Mesenchymal stem cell (in vitro differentiated cells and primary cell): ENCODE measurements at regions not wholly inside any gene's neighbourhood (a gene's known extent, or its start where the extent isn't known, plus 50 kb on each side); places are given as distances from the start of the nearest gene placed in this dataset.
"Not testable (repeated sequence)": the region's sequence is repeated elsewhere in the genome, so short reads cannot be mapped to it uniquely, and the experiment has no call there.

Experiments
- DNase-seq: peaks from one replicate; pipeline ENCODE4 v3.0.0-alpha.2; 2013
- H2AFZ ChIP-seq: one replicate; pipeline ENCODE4 v1.6.1; 2013; ENCODE audit warnings: low read depth, mild to moderate bottlenecking, control low read depth, inconsistent platforms, low read length, moderate library complexity
- H2AK5ac ChIP-seq: 2 replicates; pipeline ENCODE4 v1.6.1; 2013; ENCODE audit warnings: low read length, moderate library complexity, mild to moderate bottlenecking, inconsistent platforms; ENCODE audit not compliant: severe bottlenecking
- H2BK120ac ChIP-seq: one replicate; pipeline ENCODE4 v1.6.1; 2013; ENCODE audit warnings: low read depth, mild to moderate bottlenecking, inconsistent platforms, low read length, moderate library complexity
- H2BK12ac ChIP-seq, 2 experiments: one replicate each; pipeline ENCODE4 v1.6.1; 2013; ENCODE audit warnings: inconsistent platforms in 2 of 2, low read length in 2 of 2, mild to moderate bottlenecking in 2 of 2, moderate library complexity in 2 of 2, control low read depth in 1 of 2
- H2BK15ac ChIP-seq: one replicate; pipeline ENCODE4 v1.6.1; 2013; ENCODE audit warnings: mild to moderate bottlenecking, low read depth, inconsistent platforms; ENCODE audit not compliant: poor library complexity, severe bottlenecking
- H2BK5ac ChIP-seq: 2 replicates; pipeline ENCODE4 v1.6.1; 2013; ENCODE audit warnings: low read depth, mild to moderate bottlenecking, low read length, control low read depth, inconsistent platforms; ENCODE audit not compliant: poor library complexity, severe bottlenecking
- H3K14ac ChIP-seq, 2 experiments: one replicate each; pipeline ENCODE4 v1.6.1; 2013; ENCODE audit warnings: inconsistent platforms in 2 of 2, low read length in 2 of 2, control low read depth in 1 of 2, mild to moderate bottlenecking in 1 of 2, moderate library complexity in 1 of 2
- H3K18ac ChIP-seq, 2 experiments: one replicate each; pipeline ENCODE4 v1.6.1; 2013; ENCODE audit warnings: inconsistent platforms in 2 of 2, low read length in 2 of 2, control low read depth in 1 of 2, low read depth in 1 of 2, mild to moderate bottlenecking in 1 of 2
- H3K23ac ChIP-seq, 2 experiments: one replicate each; pipeline ENCODE4 v1.6.1; 2013; ENCODE audit warnings: inconsistent platforms in 2 of 2, low read length in 2 of 2, mild to moderate bottlenecking in 2 of 2, moderate library complexity in 2 of 2, control low read depth in 1 of 2
- H3K27ac ChIP-seq: 2 replicates; pipeline ENCODE4 v1.5.1; 2013; ENCODE audit warnings: mild to moderate bottlenecking, moderate library complexity, low read length, control low read depth, inconsistent platforms; ENCODE audit not compliant: poor library complexity, severe bottlenecking
- H3K27me3 ChIP-seq, 2 experiments: 2 replicates each; pipeline versions ENCODE4 v1.6.1 to v1.7.0; 2013; ENCODE audit warnings: low read length in 2 of 2, mild to moderate bottlenecking in 2 of 2, moderate library complexity in 2 of 2, control low read depth in 1 of 2, inconsistent platforms in 1 of 2; ENCODE audit not compliant: control insufficient read depth in 1 of 2, insufficient read depth in 1 of 2
- H3K36me3 ChIP-seq, 2 experiments: 2 replicates each; pipeline versions ENCODE4 v1.6.1 to v1.7.0; 2013; ENCODE audit warnings: low read length in 2 of 2, control low read depth in 1 of 2, inconsistent platforms in 1 of 2, low read depth in 1 of 2, mild to moderate bottlenecking in 1 of 2; ENCODE audit not compliant: insufficient read depth in 2 of 2, control insufficient read depth in 1 of 2
- H3K4ac ChIP-seq, 2 experiments: one replicate each; pipeline ENCODE4 v1.6.1; 2013; ENCODE audit warnings: inconsistent platforms in 2 of 2, low read length in 2 of 2, mild to moderate bottlenecking in 2 of 2, moderate library complexity in 2 of 2, control low read depth in 1 of 2, low read depth in 1 of 2
- H3K4me1 ChIP-seq: 2 replicates; pipeline ENCODE4 v1.6.1; 2013; ENCODE audit warnings: low read depth, low read length, control low read depth; ENCODE audit not compliant: control insufficient read depth, insufficient read depth
- H3K4me2 ChIP-seq: 2 replicates; pipeline ENCODE4 v1.6.1; 2013; ENCODE audit warnings: low read length, mild to moderate bottlenecking, inconsistent platforms; ENCODE audit not compliant: poor library complexity, severe bottlenecking
- H3K4me3 ChIP-seq, 2 experiments: 2 replicates each; pipeline versions ENCODE4 v1.5.1 to v1.7.0; 2013; ENCODE audit warnings: low read length in 2 of 2, mild to moderate bottlenecking in 2 of 2, control low read depth in 1 of 2, low read depth in 1 of 2; ENCODE audit not compliant: insufficient read depth in 1 of 2
- H3K79me1 ChIP-seq: replicated peaks from 2 replicates; pipeline ENCODE4 v1.6.1; 2013; ENCODE audit warnings: mild to moderate bottlenecking, control low read depth, low read length, inconsistent platforms; ENCODE audit not compliant: poor library complexity, severe bottlenecking
- H3K9ac ChIP-seq: 2 replicates; pipeline ENCODE4 v1.7.0; 2013; ENCODE audit warnings: mild to moderate bottlenecking, low read length, moderate library complexity
- H3K9me3 ChIP-seq: 2 replicates; pipeline ENCODE4 v1.7.0; 2013; ENCODE audit warnings: mild to moderate bottlenecking, low read length; ENCODE audit not compliant: control insufficient read depth
- H4K8ac ChIP-seq: one replicate; pipeline ENCODE4 v1.6.1; 2013; ENCODE audit warnings: inconsistent platforms, mild to moderate bottlenecking, low read length, moderate library complexity
- H4K91ac ChIP-seq: one replicate; pipeline ENCODE4 v1.6.1; 2013; ENCODE audit warnings: mild to moderate bottlenecking, low read length, inconsistent platforms
- WGBS: methylation state at CpG from one replicate; pipeline ENCODE4 v1.1.7; 2013; ENCODE audit warnings: mixed read lengths; 5-methylcytosine and 5-hydroxymethylcytosine counted together

DNA sequence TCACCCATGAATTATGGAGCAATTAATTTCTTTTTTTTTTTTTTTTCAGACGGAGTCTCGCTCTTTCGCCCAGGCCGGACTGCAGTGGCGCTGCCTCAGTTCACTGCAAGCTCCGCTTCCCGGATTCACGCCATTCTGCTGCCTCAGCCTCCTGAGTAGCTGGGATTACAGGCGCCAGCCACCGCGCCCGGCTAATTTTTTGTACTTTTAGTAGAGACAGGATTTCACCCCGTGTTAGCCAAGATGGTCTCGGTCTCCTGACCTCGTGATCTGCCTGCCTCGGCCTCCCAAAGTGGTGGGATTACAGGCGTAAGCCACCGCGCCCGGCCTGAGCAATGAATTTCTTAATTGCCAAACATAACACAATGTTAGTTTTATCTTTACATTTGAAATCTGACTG lies 1261.2 kb downstream of the CDH11 start:
- not testable (repeated sequence) for H2AFZ ChIP-seq, H4K8ac ChIP-seq, H2BK5ac ChIP-seq, H3K27me3 ChIP-seq, H3K9me3 ChIP-seq, H3K4me2 ChIP-seq, H3K27ac ChIP-seq, H4K91ac ChIP-seq, H2AK5ac ChIP-seq, H3K36me3 ChIP-seq, H3K9ac ChIP-seq, H2BK12ac ChIP-seq, H3K14ac ChIP-seq, H3K18ac ChIP-seq, H3K79me1 ChIP-seq, H3K4me1 ChIP-seq, DNase-seq, H3K4ac ChIP-seq, H2BK15ac ChIP-seq, H3K23ac ChIP-seq, H3K4me3 ChIP-seq, H2BK120ac ChIP-seq
- 92% methylated on average over 16 of the region's 20 CpGs for WGBS

DNA sequence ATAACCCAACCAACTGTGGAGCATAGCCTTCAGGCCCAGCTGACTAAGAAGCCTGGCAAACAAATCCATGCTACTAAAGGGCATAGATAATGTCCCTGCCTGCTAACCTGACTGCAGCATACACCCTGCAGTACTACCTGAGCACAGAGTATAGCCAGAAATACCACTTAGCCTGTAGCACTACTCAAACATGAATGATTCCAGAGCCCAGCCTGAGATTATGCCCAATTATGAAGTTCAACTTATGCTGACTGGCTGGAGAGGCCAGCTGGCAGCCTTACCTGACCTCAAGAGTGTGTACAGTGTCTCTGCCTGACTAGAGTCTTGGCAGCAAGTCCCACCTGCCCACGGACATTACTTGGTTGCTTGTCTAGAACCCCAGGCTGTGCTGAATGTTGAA lies 1265.3 kb downstream of the CDH11 start:
- no peak for DNase-seq
- H2BK12ac ChIP-seq: no peak overlapping the region
- H3K27me3 ChIP-seq: no peaks in the 10 kb centered on the region
- H3K18ac ChIP-seq: no peak overlapping the region
- no peak overlapping the region for H2AFZ ChIP-seq
- H3K4me3 ChIP-seq: no peak overlapping the region
- no peak overlapping the region for H2AK5ac ChIP-seq
- H3K4me1 ChIP-seq: no peaks in the 10 kb centered on the region
- no peaks in the 10 kb centered on the region for H3K79me1 ChIP-seq
- no peak overlapping the region for H3K14ac ChIP-seq
- peaks cover 4% of the 10 kb centered on the region for H3K9me3 ChIP-seq
- no peak overlapping the region for H3K4me2 ChIP-seq
- H3K23ac ChIP-seq: no peak overlapping the region
- H3K9ac ChIP-seq: no peak overlapping the region
- H3K4ac ChIP-seq: no peak overlapping the region
- H3K36me3 ChIP-seq: no peaks in the 10 kb centered on the region
- H2BK15ac ChIP-seq: no peak overlapping the region
- H2BK120ac ChIP-seq: no peak overlapping the region
- WGBS: 57% methylated on average over 1 of the region's 1 CpG
- no peak overlapping the region for H3K27ac ChIP-seq
- no peak overlapping the region for H4K8ac ChIP-seq
- no peak overlapping the region for H4K91ac ChIP-seq
- H2BK5ac ChIP-seq: no peak overlapping the region

DNA sequence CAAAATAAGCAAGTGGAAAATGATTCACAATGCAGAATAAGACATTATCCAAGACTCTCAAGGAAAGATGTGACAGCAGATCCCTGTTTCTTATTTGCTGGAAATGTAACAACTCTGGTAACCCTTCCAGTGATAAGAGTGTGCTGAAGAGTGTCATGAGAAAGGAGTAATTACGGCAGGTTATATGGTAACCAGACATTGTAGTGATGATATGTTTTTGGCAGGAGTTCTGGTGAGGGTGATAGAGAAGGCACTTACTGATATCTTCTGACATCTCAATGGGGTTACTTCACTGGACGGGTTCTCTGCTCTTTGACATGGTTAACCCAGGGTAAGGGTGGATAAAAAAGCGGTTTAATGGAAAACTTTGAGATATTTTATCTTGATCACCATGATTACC lies 1270.9 kb downstream of the CDH11 start:
- Histone ChIP-seq H3K36me3 (no peaks in the 10 kb centered on the region), H2AFZ (no peak overlapping the region), H3K4ac (no peak overlapping the region), H4K91ac (no peak overlapping the region), H2BK120ac (no peak overlapping the region), H3K4me3 (no peak overlapping the region), H3K9me3 (no peaks in the 10 kb centered on the region), H3K79me1 (no peaks in the 10 kb centered on the region), H3K9ac (no peak overlapping the region), H3K18ac (no peak overlapping the region), H3K27me3 (no peaks in the 10 kb centered on the region), H3K4me1 (no peaks in the 10 kb centered on the region), H3K23ac (no peak overlapping the region), H2BK5ac (no peak overlapping the region), H3K4me2 (no peak overlapping the region), H3K27ac (no peak overlapping the region), H4K8ac (no peak overlapping the region), H2AK5ac (no peak overlapping the region), H2BK15ac (no peak overlapping the region), H2BK12ac (no peak overlapping the region), H3K14ac (no peak overlapping the region)
- no peak for DNase-seq
- WGBS: 92% methylated on average over 1 of the region's 3 CpGs

DNA sequence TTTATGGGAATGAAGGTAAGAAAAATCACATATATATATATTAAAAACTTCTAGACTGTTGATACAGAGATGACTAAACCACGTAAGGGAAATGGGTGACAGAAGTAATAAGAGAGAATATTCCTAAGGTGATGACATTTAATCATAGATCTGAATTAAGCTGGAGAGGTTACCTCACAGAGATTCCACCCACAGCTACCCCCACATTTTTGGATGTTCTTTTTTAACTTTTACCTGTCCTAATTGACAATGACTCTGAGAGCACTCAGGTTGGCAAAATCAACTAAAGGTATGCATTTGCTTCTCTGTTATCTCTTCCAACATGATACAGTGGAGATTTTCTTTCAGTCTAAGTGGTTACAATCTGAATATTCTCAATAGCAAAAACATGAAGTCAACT lies 1280.6 kb downstream of the CDH11 start:
- Histone ChIP-seq H3K4me3 (no peak overlapping the region), H4K91ac (no peak overlapping the region), H3K27me3 (no peaks in the 10 kb centered on the region), H2BK120ac (no peak overlapping the region), H2AFZ (no peak overlapping the region), H3K27ac (no peak overlapping the region), H3K23ac (no peak overlapping the region), H3K18ac (no peak overlapping the region), H2BK12ac (no peak overlapping the region), H2AK5ac (no peak overlapping the region), H4K8ac (no peak overlapping the region), H3K14ac (no peak overlapping the region), H3K36me3 (no peaks in the 10 kb centered on the region), H3K4me1 (no peaks in the 10 kb centered on the region), H3K9ac (no peak overlapping the region), H3K79me1 (no peaks in the 10 kb centered on the region), H2BK15ac (no peak overlapping the region), H3K4ac (no peak overlapping the region), H2BK5ac (no peak overlapping the region), H3K9me3 (peaks cover 19% of the 10 kb centered on the region), H3K4me2 (no peak overlapping the region)
- WGBS: no CpG with 5 or more reads among the region's 1 CpG
- no peak for DNase-seq
